ENCODE measurements at regions not wholly inside any gene's neighbourhood (a gene's known extent, or its start where the extent isn't known, plus 50 kb on each side); places are given as distances from the start of the nearest gene placed in this dataset.

- TF ChIP-seq MTF1 (CRISPR knock-in tag; IDR thresholded peaks at IDR 0.05; ENCODE audit: borderline replicate concordance) (no peak), ZNF134 (CRISPR knock-in tag; conservative IDR thresholded peaks at IDR 0.05) (no peak), ZNF395 (CRISPR knock-in tag; IDR thresholded peaks at IDR 0.05) (no peak), GTF2E2 (tag; IDR thresholded peaks at IDR 0.05) (no peak), ZBTB2 (IDR thresholded peaks at IDR 0.05) (no peak), SUPT5H (IDR thresholded peaks at IDR 0.05) (no peak)
Measured at GRCh38 chr1:191561276-191561675, 597.0 kb upstream of the RGS18 start (continued).

- Histone ChIP-seq H3K9me1 (ENCODE audit: control insufficient read depth, insufficient read depth, low read length) (no peaks in the 10 kb centered on the region), H3K27ac (ENCODE audit: extremely low read depth, low read depth, low read length) (no peak overlapping the region), H3K9ac (ENCODE audit: insufficient read depth in 1 of 2, low read depth in 2 of 2, low read length in 2 of 2) (no peak overlapping the region), H3K36me3 (ENCODE audit: control insufficient read depth, insufficient read depth, low read length) (no peaks in the 10 kb centered on the region), H3K27me3 (ENCODE audit: control insufficient read depth in 2 of 2, insufficient read depth in 2 of 2, low read length in 2 of 2) (no peaks in the 10 kb centered on the region), H2AFZ (ENCODE audit: low read depth, low read length) (no peak overlapping the region), H3K79me2 (ENCODE audit: control insufficient read depth, insufficient read depth, low read length) (no peaks in the 10 kb centered on the region), H3K9me3 (replicated peaks; ENCODE audit: control insufficient read depth, insufficient read depth, low read depth, low read length) (no peaks in the 10 kb centered on the region), H3K4me3 (no peak overlapping the region), H3K4me1 (replicated peaks in 1 of 2; ENCODE audit: control insufficient read depth in 2 of 2, insufficient read depth in 2 of 2, low read length in 2 of 2) (no peaks in the 10 kb centered on the region), H4K20me1 (replicated peaks; ENCODE audit: control insufficient read depth, insufficient read depth, low read length) (no peaks in the 10 kb centered on the region), H3K4me2 (ENCODE audit: insufficient read depth, low read length) (no peak overlapping the region)
- no TSS peak for BruUV-seq (replicated peaks)
- POLR2A ChIA-PET = no interaction called here
- ATAC-seq (no peak), FAIRE-seq (no peak), DNase-seq (ENCODE audit: extremely low read depth in 1 of 4, low spot score in 3 of 4) (no peak)
- CTCF ChIA-PET (ENCODE audit: low intra/inter-chr PET ratio) = no interaction called here
- 5% methylated on average over 2 of the region's 2 CpGs for WGBS (ENCODE audit: insufficient coverage, low coverage, missing lambda C conversion rate)
- intact Hi-C loops (cut with micrococcal nuclease) (loop anchor here (10.0 kb wide), 1 partner anchor 881 kb away; no protein-coding TSS in a partner anchor), in situ Hi-C loops (cut with MboI) (no loop called here)
- TF ChIP-seq U2AF1 (optimal IDR thresholded peaks at IDR 0.05; ENCODE audit: low read depth, low read length) (no peak), ZNF197 (CRISPR knock-in tag; IDR thresholded peaks at IDR 0.05; ENCODE audit: low read depth) (no peak), ATF4 (CRISPR knock-in tag; IDR thresholded peaks at IDR 0.05) (no peak), COPS2 (conservative IDR thresholded peaks at IDR 0.05) (no peak), HOXB6 (CRISPR knock-in tag; IDR thresholded peaks at IDR 0.05; ENCODE audit: borderline replicate concordance) (no peak), NR3C1 (CRISPR knock-in tag; IDR thresholded peaks at IDR 0.05) (no peak), PURB (CRISPR knock-in tag; IDR thresholded peaks at IDR 0.05; ENCODE audit: low read depth) (no peak), ZBTB11 (CRISPR knock-in tag; IDR thresholded peaks at IDR 0.05) (no peak), MECOM (CRISPR knock-in tag; IDR thresholded peaks at IDR 0.05) (no peak)
Measured at GRCh38 chr1:191564275-191564674, 594.0 kb upstream of the RGS18 start.
